GM12891 (cell line): ENCODE measurements at regions not wholly inside any gene's neighbourhood (a gene's known extent, or its start where the extent isn't known, plus 50 kb on each side); places are given as distances from the start of the nearest gene placed in this dataset.

ENCODE experiments used
- POLR2A ChIP-seq: IDR thresholded peaks from 2 replicates; pipeline ENCODE4 v1.6.1; 2011; ENCODE audit warnings: low read depth, low read length, control low read depth
- POLR2AphosphoS5 ChIP-seq: IDR thresholded peaks from 2 replicates; pipeline ENCODE4 v1.6.1; 2011; ENCODE audit warnings: low read depth, low read length, control low read depth
- SPI1 ChIP-seq: IDR thresholded peaks from 2 replicates; pipeline ENCODE4 v1.6.1; 2011; ENCODE audit warnings: low read depth, low read length, control low read depth
- TAF1 ChIP-seq: IDR thresholded peaks from 2 replicates; pipeline ENCODE4 v1.6.1; 2011; ENCODE audit warnings: low read depth, low read length, control low read depth

- TF ChIP-seq POLR2A: no peak
- TF ChIP-seq TAF1: no peak
- TF ChIP-seq POLR2AphosphoS5: no peak
- no peak for TF ChIP-seq SPI1
These were observed 144.6 kb upstream of the SPRED2 start for GRCh38 chr2:65576861-65577601.
